GM21390 (cell line): ENCODE measurements at regions not wholly inside any gene's neighbourhood (a gene's known extent, or its start where the extent isn't known, plus 50 kb on each side); places are given as distances from the start of the nearest gene placed in this dataset.
"Not testable (repeated sequence)": the region's sequence is repeated elsewhere in the genome, so short reads cannot be mapped to it uniquely, and the experiment has no call there.

Experiments
- ATAC-seq: cut with Tn5 transposase; IDR thresholded peaks from one replicate; pipeline ENCODE4 v1.9.1; 2021; ENCODE audit not compliant: unreplicated experiment

GRCh38 chr1:88317396-88317795 lies 366.7 kb upstream of the PKN2 start:
- ATAC-seq: no peak

DNA sequence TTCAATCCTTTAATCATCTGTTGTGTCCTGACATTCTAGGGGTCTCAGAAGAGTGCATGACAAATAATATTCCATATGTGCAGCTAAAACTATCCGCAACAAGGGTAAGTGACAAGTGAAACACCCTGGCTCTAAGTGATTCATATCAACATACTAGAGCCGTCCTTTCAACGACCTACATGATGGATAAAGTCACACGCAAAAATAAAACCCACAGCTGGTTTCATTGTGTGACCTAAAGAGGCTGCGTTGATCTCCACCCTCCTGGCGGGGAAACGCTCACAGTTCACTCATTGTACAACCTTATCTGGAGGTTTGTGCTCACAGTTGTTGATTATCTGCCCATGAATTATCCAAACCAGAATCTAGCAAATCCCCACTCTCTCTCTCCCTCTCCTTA lies 365.3 kb upstream of the PKN2 start:
- ATAC-seq: no peak

GRCh38 chr1:88320291-88320690 lies 363.8 kb upstream of the PKN2 start:
- ATAC-seq: no peak

- ATAC-seq: no peak
Observed at GRCh38 chr1:88321706-88322105, 362.4 kb upstream of the PKN2 start.

- ATAC-seq: no peak
Observed at GRCh38 chr1:88324899-88325298, 359.2 kb upstream of the PKN2 start.

DNA sequence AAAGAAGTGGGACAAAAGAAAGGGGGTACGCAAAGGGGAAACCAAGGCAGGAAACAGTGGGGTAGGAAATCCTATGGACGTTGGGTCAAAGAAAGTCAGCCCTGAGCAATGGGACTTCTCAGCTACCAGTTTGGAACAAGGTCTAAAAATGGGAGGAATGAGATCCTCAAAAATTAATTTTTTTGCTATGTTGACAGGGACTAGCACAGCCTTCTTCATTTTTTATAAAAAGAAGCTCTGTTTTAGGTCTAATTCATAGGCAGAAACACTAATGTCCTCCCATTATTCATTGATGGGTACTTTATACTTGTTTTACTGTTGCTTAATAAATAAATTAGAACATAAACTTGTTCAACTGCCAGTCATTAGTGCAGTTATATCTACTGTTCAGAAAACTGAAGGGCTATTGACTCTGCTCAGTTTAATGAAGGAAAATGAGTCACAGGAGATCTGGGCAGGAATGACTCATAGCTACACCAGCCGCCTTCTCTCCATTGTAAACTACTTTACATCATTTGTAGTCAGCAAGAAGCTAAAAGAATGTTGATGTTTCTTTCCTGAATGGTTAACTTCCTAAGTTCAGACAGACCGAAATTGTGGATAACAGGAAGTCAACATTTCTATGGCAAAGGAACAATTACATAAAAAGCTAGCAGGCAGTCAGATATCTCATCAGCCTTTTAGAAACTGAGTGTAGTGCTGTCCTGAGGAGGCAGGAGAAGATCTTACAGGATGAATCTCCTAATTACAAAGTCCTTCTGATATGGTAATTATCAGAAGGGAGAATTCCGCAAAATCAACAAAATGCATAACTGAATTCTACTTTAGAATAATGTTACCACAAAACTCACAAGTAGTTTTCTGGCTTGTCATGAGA lies 356.4 kb upstream of the PKN2 start:
- ATAC-seq: no peak

DNA sequence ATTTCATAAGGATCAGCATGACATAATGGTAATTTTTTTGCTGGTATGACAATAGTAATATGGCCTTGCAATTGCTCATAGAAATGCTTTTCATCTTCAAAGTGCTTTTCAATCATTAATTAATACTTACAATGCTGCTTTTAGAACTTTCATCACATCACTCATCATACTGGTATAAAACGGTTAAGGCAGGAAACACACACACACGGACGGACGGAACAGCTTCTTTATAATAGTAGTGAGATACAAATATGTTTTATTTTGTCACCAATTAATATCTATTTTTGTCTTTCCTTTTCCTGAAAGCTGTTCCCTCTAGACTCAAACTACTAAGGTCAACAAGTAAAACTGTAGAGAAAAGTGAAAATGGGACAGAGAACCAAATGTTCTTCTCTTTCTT lies 353.9 kb upstream of the PKN2 start:
- ATAC-seq: no peak

DNA sequence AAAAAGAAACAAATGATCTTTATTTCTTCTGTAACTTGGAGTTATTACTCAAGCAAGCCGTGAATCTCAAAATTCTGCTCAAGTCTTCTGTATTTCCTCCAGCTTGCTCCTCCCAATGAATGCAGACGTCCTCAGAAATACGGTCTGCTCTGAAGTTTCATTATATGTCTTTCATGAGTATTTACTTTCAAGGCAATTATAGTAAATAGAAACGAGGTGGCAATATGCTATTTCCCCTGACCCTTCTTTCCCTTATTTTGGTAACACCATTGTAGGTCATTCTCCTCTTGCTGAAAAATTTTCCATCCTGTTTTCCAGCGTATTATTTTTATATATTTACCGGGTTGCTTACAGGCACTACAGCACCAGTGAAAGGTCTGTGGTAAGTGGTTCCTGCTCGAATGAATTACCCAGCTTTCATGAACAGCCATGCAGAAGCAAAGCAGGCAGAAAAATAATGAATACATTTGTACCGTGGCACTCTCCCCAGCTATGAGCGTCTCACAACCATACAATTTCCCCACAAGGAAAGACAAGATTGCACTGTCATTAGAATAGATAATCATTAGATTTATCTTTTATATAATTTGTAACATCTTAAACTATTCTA lies 350.9 kb upstream of the PKN2 start:
- no peak for ATAC-seq

- no peak for ATAC-seq
Observed at GRCh38 chr1:88341447-88341846, 342.6 kb upstream of the PKN2 start.

DNA sequence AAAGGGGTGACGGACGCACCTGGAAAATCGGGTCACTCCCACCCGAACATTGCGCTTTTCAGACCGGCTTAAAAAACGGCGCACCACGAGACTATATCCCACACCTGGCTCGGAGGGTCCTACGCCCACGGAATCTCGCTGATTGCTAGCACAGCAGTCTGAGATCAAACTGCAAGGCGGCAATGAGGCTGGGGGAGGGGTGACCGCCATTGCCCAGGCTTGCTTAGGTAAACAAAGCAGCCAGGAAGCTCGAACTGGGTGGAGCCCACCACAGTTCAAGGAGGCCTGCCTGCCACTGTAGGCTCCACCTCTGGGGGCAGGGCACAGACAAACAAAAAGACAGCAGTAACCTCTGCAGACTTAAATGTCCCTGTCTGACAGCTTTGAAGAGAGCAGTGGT lies 342.0 kb upstream of the PKN2 start:
- not testable (repeated sequence) for ATAC-seq

DNA sequence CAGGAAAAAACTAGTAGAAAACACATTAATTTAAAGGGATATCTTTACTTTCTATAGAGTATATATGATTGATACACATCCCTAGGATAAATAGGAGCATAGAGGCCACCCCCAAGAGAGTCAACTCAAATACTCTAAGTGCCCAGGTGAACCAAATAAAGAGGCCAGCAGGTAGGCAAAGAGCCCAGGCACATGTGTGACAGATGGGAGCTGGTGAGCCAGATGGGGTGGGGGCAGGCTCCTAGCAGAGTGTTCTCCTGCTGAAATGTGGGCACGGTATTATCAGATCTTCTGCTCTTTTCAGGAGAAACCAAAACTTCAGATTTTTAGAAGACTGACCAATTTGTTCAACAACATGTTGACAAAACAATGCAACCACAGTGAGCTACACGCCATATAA lies 333.4 kb upstream of the PKN2 start:
- ATAC-seq: no peak

DNA sequence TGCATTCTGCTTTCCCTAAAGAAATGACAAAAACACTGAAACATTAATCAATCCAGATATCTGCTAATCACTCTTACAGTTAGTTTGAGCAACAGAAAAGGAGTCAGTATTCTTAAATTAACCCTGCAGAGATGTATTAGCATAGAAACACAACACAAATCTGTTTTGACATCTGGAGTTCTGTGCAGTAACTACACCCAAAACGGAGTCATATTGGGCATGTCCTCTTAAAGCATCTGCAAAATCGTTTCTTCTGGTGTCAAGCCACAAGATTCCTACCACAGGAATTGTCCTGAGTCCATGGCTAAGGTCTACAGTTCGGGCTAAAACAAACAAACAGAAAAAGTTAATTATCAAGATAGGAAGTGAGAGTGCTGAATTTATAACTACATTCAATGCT lies 332.1 kb upstream of the PKN2 start:
- ATAC-seq: no peak

GRCh38 chr1:88354256-88354655 lies 329.8 kb upstream of the PKN2 start:
- ATAC-seq: no peak

GRCh38 chr1:88357729-88358128 lies 326.3 kb upstream of the PKN2 start:
- ATAC-seq: no peak

- no peak for ATAC-seq
Observed at GRCh38 chr1:88371436-88372023, 312.5 kb upstream of the PKN2 start.

DNA sequence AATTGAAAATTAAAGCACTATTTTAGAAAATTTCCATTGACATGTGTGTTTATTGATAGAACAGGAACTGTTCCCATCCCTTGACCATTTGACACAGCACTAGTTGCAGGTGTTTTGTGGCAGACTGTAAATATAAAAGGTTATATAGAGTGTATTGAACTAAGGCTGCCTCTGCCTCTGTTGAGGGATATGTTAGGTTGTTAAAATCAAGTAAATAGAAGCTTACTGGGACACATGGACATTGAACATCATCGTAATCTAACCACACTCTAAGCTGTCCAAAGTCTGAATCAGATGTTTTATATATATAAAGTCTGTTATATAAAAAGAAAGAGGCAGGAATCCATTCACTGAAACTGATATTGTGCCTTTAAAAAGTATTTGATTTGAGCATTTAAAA lies 308.1 kb upstream of the PKN2 start:
- no peak for ATAC-seq

DNA sequence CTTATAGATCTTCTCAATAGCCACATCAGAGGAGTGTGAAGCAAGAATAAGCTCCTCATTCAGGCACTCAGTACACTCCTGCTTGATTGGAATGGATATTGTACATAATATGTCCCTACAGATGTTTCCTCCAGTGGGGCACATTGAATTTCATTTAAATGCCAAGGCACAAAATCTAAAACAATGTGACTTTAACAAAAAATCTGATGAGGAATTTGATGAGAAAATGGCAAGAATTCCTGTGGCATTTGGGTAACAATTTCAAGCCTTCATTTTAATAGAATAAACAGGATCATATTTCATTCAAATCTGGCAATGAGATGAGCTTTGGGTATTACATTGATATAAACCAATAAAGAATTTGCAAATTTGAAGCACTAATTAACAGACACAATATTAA lies 307.7 kb upstream of the PKN2 start:
- no peak for ATAC-seq

DNA sequence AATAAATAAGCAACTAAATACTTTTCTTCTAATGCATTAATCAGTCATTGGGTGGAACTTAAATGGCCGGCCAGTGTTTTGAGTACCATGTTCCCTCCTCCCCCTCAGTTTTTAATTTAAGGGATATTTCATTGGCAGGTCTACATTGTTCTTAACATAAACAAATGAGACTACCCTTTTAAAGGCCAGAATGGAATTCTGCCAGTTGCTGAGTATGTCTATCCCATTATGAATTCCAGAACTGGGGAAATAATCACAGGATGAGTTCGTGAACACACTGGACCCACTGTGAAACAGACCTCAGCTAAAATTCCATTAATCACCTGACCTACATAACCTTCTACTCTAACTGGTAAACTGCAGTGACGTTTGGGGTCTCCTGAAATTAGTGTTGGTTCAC lies 305.5 kb upstream of the PKN2 start:
- no peak for ATAC-seq

DNA sequence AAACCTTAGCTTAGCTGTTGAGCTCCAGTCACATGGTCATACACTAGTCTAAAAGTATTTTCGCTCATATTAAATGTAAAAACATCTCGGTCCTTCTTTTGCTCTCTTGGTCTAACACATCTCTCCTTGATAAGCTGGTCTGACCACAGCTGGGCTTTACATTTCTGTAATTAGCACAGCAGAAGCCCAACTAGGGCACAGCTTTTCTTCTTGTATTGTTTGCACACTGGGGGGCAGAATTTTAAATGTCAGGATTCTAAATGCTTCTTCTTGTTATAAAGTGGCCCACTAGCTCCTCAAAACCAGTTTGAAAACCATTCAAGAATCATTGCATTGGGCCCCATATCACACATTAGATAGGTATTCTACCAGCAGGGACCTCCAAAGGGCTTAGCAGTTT lies 289.1 kb upstream of the PKN2 start:
- no peak for ATAC-seq

- ATAC-seq: no peak
Observed at GRCh38 chr1:88398338-88398737, 285.7 kb upstream of the PKN2 start.

- ATAC-seq: peak; percentile 73
Observed at GRCh38 chr1:88399690-88400089, 284.4 kb upstream of the PKN2 start.

DNA sequence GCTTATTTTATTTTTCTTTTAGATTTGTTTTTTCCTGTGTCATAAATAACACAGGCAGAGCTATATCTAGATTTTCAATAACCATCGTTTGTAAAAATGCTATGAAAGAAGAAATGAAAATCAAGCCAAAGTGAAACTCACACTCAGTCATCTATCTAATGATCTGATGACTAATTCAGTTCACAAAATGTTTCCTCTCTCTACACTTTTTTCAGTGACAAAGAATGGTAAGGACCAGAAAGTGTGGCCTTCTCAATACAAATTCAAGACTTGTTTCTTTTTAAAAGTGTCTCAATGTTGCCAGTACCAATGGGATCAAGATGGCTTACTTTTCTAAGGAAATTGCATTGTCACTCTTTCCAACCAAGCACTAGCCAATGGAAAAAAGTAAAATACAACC lies 282.8 kb upstream of the PKN2 start:
- ATAC-seq: peak; percentile 87
